Adipocyte (in vitro differentiated cells): ENCODE measurements at regions not wholly inside any gene's neighbourhood (a gene's known extent, or its start where the extent isn't known, plus 50 kb on each side); places are given as distances from the start of the nearest gene placed in this dataset.

Experiments used
- DNase-seq: peaks from one replicate; pipeline ENCODE4 v3.0.0-alpha.2; 2015; ENCODE audit warnings: low read depth
- H3K27me3 ChIP-seq: replicated peaks from 2 replicates; pipeline ENCODE4 v1.7.0; 2013; ENCODE audit warnings: mild to moderate bottlenecking, low read length, moderate library complexity; ENCODE audit not compliant: control insufficient read depth, insufficient read depth
- H3K36me3 ChIP-seq: 2 replicates; pipeline ENCODE4 v1.7.0; 2013; ENCODE audit warnings: low read length, mild to moderate bottlenecking, moderate library complexity; ENCODE audit not compliant: control insufficient read depth, insufficient read depth, severe bottlenecking
- H3K4me1 ChIP-seq: 2 replicates; pipeline ENCODE4 v1.7.0; 2013; ENCODE audit warnings: mild to moderate bottlenecking, low read length, moderate library complexity; ENCODE audit not compliant: control insufficient read depth, insufficient read depth
- H3K4me3 ChIP-seq: 2 replicates; pipeline ENCODE4 v1.7.0; 2013; ENCODE audit warnings: mild to moderate bottlenecking, low read length, moderate library complexity
- H3K9ac ChIP-seq: 2 replicates; pipeline ENCODE4 v1.7.0; 2013; ENCODE audit warnings: mild to moderate bottlenecking, low read length, moderate library complexity
- H3K9me3 ChIP-seq: 2 replicates; pipeline ENCODE4 v1.7.0; 2013; ENCODE audit warnings: mild to moderate bottlenecking, low read length, moderate library complexity; ENCODE audit not compliant: control insufficient read depth

DNA sequence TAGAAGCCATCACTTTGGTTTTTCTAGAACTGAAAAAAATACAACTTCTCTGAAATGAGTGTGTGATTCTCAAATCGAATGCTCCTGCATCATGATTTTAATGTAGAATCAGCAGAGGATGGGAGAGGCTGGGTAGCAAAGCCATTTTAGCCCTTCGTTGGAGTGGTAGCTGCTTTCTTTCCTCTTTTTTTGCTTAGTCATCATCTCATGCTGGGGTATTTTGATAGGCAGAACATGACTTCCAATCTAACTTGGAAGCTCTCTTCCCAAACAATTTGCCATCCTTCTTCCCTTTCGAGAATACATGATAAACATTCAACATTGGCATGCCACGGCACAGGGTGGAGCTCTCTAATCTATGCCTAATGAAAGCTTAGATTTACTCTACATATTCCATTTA lies 311.2 kb upstream of the LRATD1 start:
- Histone ChIP-seq H3K9ac (no peak overlapping the region), H3K36me3 (no peaks in the 10 kb centered on the region), H3K9me3 (no peaks in the 10 kb centered on the region), H3K4me1 (no peaks in the 10 kb centered on the region), H3K27me3 (no peaks in the 10 kb centered on the region), H3K4me3 (no peak overlapping the region)
- no peak for DNase-seq

DNA sequence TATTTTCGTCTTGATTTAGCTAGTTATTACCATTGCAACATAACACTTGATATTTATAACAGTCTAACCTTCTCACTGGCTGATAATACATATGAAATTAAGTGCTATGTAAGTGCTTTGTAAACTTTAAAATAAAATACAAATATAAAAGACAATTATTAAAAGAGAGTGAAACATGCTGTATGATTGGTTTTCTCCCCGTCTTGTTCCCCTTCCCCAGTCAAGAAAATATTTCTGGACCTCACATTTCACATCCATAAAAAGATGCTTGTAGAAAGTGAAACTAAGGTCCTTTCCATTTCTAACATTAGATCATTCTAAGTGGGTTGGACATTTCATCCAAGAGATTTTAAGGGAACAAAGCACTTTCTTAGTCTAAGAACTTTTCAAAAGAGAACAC lies 310.2 kb upstream of the LRATD1 start:
- no peak for DNase-seq
- no peaks in the 10 kb centered on the region for H3K36me3 ChIP-seq

DNA sequence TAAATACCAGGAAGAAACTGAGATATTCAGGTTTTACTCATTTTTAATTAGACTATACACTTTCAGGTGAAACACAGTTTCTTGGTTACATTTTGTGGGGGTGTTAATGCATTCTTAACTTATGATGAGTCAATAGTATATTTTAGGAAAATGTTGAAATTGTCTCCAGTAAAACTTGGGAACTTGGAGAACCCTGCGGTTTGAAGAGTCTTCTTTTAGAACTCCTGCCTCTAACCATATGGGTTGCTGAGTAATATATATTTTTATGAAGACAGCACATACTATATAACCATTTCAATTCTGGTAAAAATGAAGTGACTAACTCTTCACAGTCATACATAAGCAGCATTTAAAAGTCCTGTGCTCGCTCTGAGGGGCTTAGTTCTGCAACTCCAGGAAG lies 308.2 kb upstream of the LRATD1 start:
- no peak for DNase-seq
- Histone ChIP-seq H3K9ac (no peak overlapping the region), H3K4me1 (no peaks in the 10 kb centered on the region)

More for the DNA sequence above, 310.2 kb upstream of the LRATD1 start:
- Histone ChIP-seq H3K9me3 (no peaks in the 10 kb centered on the region), H3K4me1 (no peaks in the 10 kb centered on the region), H3K27me3 (no peaks in the 10 kb centered on the region), H3K4me3 (no peak overlapping the region), H3K9ac (no peak overlapping the region)

DNA sequence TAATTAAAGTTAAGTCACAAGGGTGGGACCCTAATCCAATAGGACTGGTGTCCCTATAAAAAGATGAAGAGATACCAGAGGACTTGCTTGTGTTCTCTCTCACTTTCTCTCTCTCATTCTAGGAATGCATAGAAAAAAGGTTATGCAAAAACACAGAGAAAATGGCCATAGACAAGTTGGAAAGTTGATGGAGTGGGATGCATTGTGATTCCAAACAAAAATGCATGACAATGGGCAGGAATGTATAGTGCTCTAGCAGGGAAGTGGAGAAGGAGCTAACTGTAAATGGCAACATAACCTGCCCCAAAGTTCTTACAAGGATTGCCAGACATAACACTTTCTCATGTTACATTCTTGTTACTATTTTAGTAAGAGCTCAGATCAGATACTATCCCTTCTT lies 301.6 kb upstream of the LRATD1 start:
- H3K27me3 ChIP-seq = no peaks in the 10 kb centered on the region
- H3K9ac ChIP-seq = no peak overlapping the region
- no peaks in the 10 kb centered on the region for H3K4me1 ChIP-seq
- H3K4me3 ChIP-seq = no peak overlapping the region
- H3K9me3 ChIP-seq = no peaks in the 10 kb centered on the region
- no peaks in the 10 kb centered on the region for H3K36me3 ChIP-seq
- DNase-seq = no peak

More for the DNA sequence above, 308.2 kb upstream of the LRATD1 start:
- no peaks in the 10 kb centered on the region for H3K9me3 ChIP-seq
- H3K27me3 ChIP-seq = no peaks in the 10 kb centered on the region
- H3K4me3 ChIP-seq = no peak overlapping the region
- H3K36me3 ChIP-seq = no peaks in the 10 kb centered on the region

DNA sequence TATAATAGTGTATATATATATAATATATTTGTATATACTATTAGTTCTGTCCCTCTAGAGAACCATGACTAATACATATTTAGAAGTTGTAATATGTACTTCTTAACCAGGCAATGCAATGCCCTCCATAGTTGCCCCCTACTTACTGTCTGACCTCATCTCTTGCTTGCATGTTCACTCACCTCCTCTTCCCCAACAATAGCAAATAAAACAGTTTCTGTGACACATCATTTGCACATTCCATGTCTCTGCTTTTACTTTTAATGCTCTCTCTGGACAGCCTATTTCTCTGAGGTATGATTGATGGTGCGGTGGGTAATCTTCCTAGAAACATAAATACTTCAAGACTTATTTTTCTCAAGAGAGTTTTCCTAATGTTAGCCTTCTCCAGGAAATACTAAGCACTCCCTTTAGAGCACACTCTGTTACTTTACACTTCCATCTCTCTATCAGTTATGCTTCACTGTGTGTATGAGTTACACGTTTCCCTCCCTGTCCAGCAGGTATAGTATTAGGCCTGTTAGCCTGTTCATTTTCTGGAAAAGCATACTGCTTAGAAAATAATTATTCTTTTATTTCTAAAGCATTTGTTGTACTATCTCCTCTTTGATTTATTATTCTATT lies 295.6 kb upstream of the LRATD1 start:
- Histone ChIP-seq H3K4me1 (no peaks in the 10 kb centered on the region), H3K4me3 (no peak overlapping the region), H3K9me3 (no peaks in the 10 kb centered on the region), H3K36me3 (no peaks in the 10 kb centered on the region), H3K27me3 (no peaks in the 10 kb centered on the region), H3K9ac (no peak overlapping the region)
- no peak for DNase-seq

DNA sequence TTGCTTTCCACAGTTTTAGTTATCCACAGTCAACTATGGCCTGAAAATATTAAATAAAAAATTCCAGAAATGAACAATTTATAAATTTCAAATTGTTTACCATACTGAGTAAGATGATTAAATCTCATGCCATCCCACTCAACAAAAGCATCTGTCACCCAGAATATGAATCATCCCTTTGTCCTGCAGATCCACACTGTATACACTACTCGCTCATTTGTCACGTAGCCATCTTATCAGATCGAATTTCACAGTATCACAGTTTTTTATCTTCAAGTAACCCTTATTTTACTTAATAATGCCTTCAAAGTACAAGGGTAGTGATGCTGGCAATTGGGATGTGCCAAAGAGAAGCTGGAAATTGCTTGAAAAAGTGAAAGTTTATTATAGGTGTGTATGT lies 291.8 kb upstream of the LRATD1 start:
- Histone ChIP-seq H3K4me1 (no peaks in the 10 kb centered on the region), H3K27me3 (no peaks in the 10 kb centered on the region), H3K9me3 (no peaks in the 10 kb centered on the region), H3K4me3 (no peak overlapping the region), H3K36me3 (no peaks in the 10 kb centered on the region), H3K9ac (no peak overlapping the region)
- DNase-seq = no peak

DNA sequence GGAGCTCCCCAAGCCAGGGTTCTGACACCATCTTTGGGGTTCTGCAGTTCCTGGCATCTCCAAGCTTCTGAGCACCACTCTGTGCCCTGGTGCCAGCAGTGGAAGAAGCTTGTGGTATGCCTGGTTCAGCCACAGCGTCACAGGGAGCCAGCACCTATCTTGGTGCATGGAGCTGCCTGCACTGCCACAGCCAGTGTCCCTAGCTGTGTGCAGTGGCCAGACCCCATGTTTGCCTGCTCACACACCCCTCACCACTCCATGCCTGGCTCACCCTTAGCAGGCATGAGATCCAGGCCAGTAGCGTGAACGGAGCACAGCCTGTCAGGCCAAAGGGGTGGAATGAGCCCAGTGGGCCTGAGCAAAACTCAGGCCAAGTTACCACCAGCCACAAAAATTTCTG lies 290.2 kb upstream of the LRATD1 start:
- no peak overlapping the region for H3K9ac ChIP-seq
- H3K4me1 ChIP-seq = no peaks in the 10 kb centered on the region
- no peak overlapping the region for H3K4me3 ChIP-seq
- no peak for DNase-seq
- H3K27me3 ChIP-seq = no peaks in the 10 kb centered on the region
- no peaks in the 10 kb centered on the region for H3K36me3 ChIP-seq
- no peaks in the 10 kb centered on the region for H3K9me3 ChIP-seq

DNA sequence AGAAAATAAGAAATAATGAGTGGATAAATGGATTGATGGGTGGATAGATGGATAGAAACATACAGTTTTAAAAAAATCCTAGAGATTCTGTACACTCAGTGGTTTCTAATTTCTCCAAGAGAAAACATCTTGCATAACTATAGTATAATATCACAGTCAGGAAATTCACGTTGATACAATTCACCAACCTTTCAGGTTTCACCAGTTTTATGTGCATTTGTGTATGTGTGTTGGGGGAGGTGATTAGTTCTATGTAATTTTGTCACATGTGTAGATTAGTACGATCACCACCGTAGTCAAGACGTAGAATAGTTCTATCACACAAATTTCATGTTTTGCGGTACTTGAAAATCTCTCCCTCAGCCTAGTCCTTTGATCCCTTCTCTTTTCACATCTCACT lies 288.2 kb upstream of the LRATD1 start:
- H3K4me1 ChIP-seq = no peaks in the 10 kb centered on the region
- no peak for DNase-seq
- H3K27me3 ChIP-seq = no peaks in the 10 kb centered on the region
- H3K9me3 ChIP-seq = no peaks in the 10 kb centered on the region
- H3K36me3 ChIP-seq = no peaks in the 10 kb centered on the region
- H3K9ac ChIP-seq = no peak overlapping the region
- no peak overlapping the region for H3K4me3 ChIP-seq

DNA sequence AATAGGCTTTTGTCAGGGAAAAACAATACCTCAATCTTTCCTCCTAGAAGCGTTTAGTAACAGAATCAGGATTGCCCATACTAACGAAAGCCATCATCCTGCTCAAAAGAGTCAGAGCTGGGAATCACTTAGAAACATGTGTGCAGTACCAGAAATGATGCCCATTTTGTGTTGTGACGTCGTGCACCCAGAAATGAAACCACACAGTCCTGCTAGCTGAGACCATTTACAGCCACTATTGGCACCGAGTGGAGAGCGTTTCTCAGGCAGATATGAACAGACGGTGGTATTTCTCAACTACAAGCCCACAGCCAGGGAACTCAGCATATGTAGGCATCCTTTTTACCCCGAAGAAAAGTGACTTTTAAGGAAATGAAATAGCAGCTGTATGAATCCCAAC lies 284.3 kb upstream of the LRATD1 start:
- H3K27me3 ChIP-seq = no peaks in the 10 kb centered on the region
- no peak overlapping the region for H3K9ac ChIP-seq
- no peaks in the 10 kb centered on the region for H3K9me3 ChIP-seq
- no peak for DNase-seq
- H3K4me1 ChIP-seq = no peaks in the 10 kb centered on the region
- no peak overlapping the region for H3K4me3 ChIP-seq
- no peaks in the 10 kb centered on the region for H3K36me3 ChIP-seq

DNA sequence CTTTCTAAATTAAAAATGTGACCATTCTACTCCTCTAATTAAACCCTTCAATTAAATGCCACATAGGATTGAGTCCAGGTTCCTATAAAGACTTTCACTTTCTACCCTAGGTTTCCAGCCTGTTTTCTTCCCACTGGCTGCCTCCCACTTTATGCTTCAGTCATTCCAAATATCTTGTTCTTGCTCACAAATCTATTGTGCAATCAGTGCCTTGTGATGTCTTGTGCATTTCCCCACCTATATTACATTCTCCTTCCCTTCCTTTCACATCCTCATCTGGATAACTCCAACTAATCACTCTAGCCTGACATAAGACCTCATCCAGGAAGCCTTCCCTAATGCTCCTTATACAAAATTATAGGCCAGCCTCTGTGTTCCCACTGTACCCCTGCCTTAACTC lies 281.7 kb upstream of the LRATD1 start:
- no peak overlapping the region for H3K4me3 ChIP-seq
- H3K9ac ChIP-seq = no peak overlapping the region
- no peaks in the 10 kb centered on the region for H3K4me1 ChIP-seq
- H3K27me3 ChIP-seq = no peaks in the 10 kb centered on the region
- H3K9me3 ChIP-seq = no peaks in the 10 kb centered on the region
- DNase-seq = no peak
- H3K36me3 ChIP-seq = no peaks in the 10 kb centered on the region

DNA sequence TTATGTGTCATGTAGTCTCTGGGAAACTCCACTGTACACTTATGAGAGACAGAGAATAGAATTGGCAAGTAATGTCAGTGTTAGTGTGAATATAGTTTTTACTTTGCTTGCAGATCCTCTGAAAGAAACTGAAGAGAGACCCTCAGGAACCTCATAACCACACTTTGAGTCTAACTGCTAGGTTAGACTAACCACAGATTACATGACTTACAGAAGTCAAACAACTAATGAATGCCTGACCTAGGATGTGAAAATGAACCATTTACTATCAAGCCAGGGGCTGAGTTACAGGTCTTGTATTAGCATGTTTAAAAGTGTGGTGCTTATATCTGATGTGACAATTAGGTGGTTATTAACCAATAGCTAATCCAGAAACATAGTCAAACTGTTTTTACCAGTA lies 280.4 kb upstream of the LRATD1 start:
- Histone ChIP-seq H3K36me3 (no peaks in the 10 kb centered on the region), H3K4me3 (no peak overlapping the region), H3K27me3 (no peaks in the 10 kb centered on the region), H3K4me1 (no peaks in the 10 kb centered on the region), H3K9ac (no peak overlapping the region), H3K9me3 (no peaks in the 10 kb centered on the region)
- DNase-seq = no peak

DNA sequence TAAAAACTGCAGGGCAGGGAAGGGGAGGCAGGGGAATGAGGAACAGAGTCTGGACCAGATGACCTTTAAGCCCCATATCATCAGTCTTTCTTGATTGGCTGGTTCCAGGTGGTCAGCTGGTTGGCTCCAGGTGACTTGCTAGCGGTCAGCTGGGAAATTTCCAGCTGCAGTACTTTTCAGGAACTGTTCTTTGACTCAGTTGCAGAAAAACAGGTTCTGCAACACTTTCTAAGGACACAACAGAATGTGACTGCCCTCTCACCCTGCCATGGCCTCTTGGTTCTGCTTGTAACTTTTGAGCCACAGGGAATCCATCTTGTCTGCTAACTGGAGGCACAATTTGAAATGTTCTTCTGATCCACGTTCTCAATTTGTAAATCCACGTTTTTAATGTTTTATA lies 278.3 kb upstream of the LRATD1 start:
- no peaks in the 10 kb centered on the region for H3K4me1 ChIP-seq
- DNase-seq = no peak
- no peaks in the 10 kb centered on the region for H3K9me3 ChIP-seq
- no peak overlapping the region for H3K4me3 ChIP-seq
- no peaks in the 10 kb centered on the region for H3K36me3 ChIP-seq
- H3K27me3 ChIP-seq = no peaks in the 10 kb centered on the region
- H3K9ac ChIP-seq = no peak overlapping the region
